SH-SY5Y (cell line): ENCODE measurements at regions not wholly inside any gene's neighbourhood (a gene's known extent, or its start where the extent isn't known, plus 50 kb on each side); places are given as distances from the start of the nearest gene placed in this dataset.

ENCODE experiments used
- GATA2 ChIP-seq: IDR thresholded peaks from 2 replicates; pipeline ENCODE4 v1.6.1; 2011; ENCODE audit warnings: mild to moderate bottlenecking, low read depth, low read length
- GATA3 ChIP-seq: IDR thresholded peaks from 2 replicates; pipeline ENCODE4 v1.6.1; 2011; ENCODE audit warnings: low read depth, mild to moderate bottlenecking, low read length, moderate library complexity

DNA sequence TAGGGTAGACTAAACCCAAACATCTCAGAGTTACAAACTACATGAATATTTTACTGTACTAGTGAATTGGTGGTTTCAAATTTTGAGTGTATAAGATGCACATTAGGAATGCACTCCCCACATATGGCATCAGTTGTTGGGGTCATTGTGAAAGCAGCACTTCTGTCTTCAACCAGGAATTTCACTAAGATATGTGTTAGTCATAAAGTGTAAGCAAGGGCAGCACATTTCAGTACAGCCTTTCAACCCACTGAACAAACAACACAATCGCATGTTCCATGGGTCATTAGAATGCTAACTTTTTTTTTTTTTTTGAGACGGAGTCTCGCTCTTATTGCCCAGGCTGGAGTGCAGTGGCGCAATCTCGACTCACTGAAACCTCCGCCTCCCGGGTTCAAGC is 164.1 kb upstream of the MAP2 start:
- TF ChIP-seq GATA2 (no peak), GATA3 (no peak)
